ENCODE measurements at regions not wholly inside any gene's neighbourhood (a gene's known extent, or its start where the extent isn't known, plus 50 kb on each side); places are given as distances from the start of the nearest gene placed in this dataset.
A peak's percentile ranks its signal among the peaks of the same experiment; 100 is the strongest.

DNA sequence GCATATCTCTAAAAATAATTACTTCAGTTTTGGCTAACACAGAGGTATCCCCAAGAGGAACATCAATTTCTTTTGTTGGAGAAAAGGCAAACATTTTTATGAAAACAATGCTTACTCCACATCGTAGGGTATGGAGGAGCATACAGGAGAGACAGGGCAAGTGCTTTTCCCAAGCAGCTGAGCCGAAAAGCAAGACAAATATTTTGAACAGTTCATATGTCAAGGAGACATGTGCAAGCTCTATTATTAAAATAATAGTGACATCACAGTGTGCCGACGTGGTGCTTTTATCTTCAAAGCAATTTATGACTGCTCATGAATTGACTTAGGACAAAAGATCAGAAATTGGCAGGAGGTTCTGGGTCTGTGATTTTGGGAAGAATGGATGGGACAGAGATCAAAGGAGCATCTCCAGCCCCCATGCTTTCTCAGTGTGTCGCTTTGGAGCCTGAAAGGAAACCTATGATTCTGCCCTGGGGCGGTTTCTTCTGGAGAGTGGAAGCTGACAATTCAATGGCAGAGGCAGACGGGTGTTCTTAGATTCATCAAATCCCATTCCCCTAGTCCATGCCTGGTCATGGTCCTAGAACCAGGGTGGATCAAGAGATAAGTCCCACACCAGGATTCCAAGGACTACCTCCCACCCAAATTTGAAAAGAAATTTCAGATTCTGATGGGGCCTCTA lies 97.1 kb downstream of the JCAD start:
- Histone ChIP-seq H3K4me1 (peaks cover 5% of the 10 kb centered on the region), H3K27me3 (ENCODE audit: low read depth) (no peaks in the 10 kb centered on the region), H3K9me3 (no peaks in the 10 kb centered on the region), H3K4me3 (no peak overlapping the region), H3K36me3 (replicated peaks) (no peaks in the 10 kb centered on the region)
- peak in 1 of 2 experiments; percentile 66 for DNase-seq (ENCODE audit: low spot score in 2 of 2)
- in situ Hi-C loops (cut with MboI; ENCODE audit: low sequenced_read_pairs) = no loop called here

DNA sequence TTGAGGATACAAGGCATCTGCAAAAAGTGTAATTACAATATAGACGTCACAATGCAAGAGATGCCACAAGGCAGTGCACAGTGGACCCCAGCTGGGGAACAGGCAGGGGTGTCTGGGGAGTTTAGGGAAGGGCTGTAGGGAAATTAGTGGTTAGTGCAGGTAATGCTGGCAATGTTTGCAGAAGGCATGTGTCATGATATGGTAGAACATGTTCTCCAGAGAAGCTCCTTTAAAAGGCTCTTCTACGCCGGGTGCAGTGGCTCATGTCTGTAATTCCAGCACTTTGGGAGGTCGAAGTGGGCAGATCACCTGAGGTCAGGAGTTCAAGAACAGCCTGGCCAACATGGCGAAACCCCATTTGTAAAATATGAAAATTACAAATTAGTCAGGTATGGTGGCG lies 98.0 kb downstream of the JCAD start:
- no peaks in the 10 kb centered on the region for H3K36me3 ChIP-seq (replicated peaks)
- DNase-seq (ENCODE audit: low spot score in 2 of 2) = no peak
- peaks cover 5% of the 10 kb centered on the region for H3K4me1 ChIP-seq
- H3K4me3 ChIP-seq = no peak overlapping the region
- H3K27me3 ChIP-seq (ENCODE audit: low read depth) = no peaks in the 10 kb centered on the region
- no peaks in the 10 kb centered on the region for H3K9me3 ChIP-seq
- in situ Hi-C loops (cut with MboI; ENCODE audit: low sequenced_read_pairs) = no loop called here

DNA sequence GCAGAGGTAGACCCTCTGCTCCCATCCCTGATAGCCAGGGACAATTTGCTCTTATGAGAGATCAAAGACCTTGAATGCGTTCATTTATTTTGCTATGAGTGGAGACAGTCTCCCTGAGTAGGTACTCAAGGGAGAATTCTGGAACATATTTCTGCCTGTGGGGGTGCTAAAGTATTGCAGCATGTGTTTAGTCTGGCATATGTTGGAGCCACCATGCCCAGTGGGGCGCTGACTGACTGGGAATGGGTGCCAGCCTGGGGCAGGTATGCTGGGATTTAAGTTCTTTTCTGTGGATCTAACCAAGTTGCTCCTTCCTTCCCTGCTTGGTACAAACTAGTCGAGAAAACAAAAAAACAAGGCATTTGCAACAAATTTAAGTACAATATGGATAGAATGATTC lies 99.1 kb downstream of the JCAD start:
- no peak for DNase-seq (ENCODE audit: low spot score in 2 of 2)
- Histone ChIP-seq H3K9me3 (no peaks in the 10 kb centered on the region), H3K27me3 (ENCODE audit: low read depth) (no peaks in the 10 kb centered on the region), H3K4me3 (no peak overlapping the region), H3K4me1 (peaks cover 5% of the 10 kb centered on the region), H3K36me3 (replicated peaks) (no peaks in the 10 kb centered on the region)
- in situ Hi-C loops (cut with MboI; ENCODE audit: low sequenced_read_pairs) = no loop called here

DNA sequence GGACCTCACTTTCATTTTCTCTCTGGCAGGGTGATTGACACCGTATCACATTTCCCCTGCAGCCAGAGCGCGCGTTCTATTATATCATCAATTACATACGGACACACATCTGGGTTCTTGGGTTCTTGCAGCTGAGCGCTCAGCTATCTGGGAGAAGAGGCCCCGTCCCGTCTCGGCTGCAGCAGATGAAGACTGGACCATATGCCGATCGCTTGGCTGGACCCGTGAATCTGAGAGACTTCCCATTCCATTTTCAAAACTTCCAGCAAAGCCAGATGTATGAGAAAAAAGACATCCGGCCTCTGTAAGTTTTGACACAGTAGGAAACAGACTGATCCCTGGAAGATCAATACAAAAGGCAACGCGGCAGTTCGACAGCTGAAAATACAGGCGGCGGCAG lies 99.8 kb downstream of the JCAD start:
- in situ Hi-C loops (cut with MboI; ENCODE audit: low sequenced_read_pairs) = no loop called here
- DNase-seq (ENCODE audit: low spot score in 2 of 2) = no peak
- Histone ChIP-seq H3K27me3 (ENCODE audit: low read depth) (no peaks in the 10 kb centered on the region), H3K4me3 (no peak overlapping the region), H3K9me3 (no peaks in the 10 kb centered on the region), H3K36me3 (replicated peaks) (no peaks in the 10 kb centered on the region), H3K4me1 (peaks cover 5% of the 10 kb centered on the region)

DNA sequence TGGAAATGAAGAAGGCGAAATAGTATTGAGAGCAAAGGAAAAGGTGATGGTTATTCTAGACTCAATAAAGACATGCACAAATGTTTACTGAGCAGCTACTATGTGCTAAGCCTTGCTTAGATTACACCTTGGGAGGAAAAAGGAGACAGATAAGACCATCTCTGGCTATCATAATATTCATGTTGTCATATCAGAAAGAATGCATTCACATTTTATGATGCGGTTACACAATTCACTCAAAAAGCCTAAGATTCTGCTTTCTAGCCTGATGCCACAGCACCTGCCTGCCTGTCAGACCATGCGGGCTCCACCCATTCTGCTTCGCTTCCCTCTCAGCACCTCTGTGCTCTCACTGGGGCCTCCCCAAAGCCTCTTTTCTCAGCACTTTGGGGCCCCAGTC lies 100.9 kb downstream of the JCAD start:
- Histone ChIP-seq H3K36me3 (replicated peaks) (no peaks in the 10 kb centered on the region), H3K27me3 (ENCODE audit: low read depth) (no peaks in the 10 kb centered on the region), H3K9me3 (no peaks in the 10 kb centered on the region), H3K4me3 (no peak overlapping the region), H3K4me1 (peaks cover 5% of the 10 kb centered on the region)
- in situ Hi-C loops (cut with MboI; ENCODE audit: low sequenced_read_pairs) = no loop called here
- DNase-seq (ENCODE audit: low spot score in 2 of 2) = no peak

DNA sequence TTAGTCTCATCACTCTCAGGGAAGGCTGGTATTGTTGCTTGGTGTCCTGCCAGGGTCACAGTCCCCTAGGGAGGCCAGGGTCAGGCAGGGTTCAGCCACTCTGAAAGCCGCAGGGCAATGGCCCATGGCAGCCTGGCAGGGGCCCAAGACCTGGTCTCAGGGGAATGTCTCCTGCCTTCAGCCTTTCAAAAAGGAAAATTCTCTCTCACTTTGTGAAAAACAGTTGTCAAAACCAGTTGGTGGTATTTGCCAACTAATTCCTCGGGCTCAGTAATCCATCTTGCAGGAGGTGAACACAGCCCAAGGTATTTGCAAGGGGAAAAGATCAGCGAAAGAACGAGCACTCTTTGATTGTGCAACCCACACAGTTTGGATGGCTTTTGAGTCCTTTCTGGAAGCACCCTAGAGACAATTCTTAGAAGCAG lies 101.5 kb downstream of the JCAD start:
- in situ Hi-C loops (cut with MboI; ENCODE audit: low sequenced_read_pairs) = no loop called here
- H3K27me3 ChIP-seq (ENCODE audit: low read depth) = no peaks in the 10 kb centered on the region
- DNase-seq (ENCODE audit: low spot score in 2 of 2) = peak in 1 of 2 experiments; percentile 20

DNA sequence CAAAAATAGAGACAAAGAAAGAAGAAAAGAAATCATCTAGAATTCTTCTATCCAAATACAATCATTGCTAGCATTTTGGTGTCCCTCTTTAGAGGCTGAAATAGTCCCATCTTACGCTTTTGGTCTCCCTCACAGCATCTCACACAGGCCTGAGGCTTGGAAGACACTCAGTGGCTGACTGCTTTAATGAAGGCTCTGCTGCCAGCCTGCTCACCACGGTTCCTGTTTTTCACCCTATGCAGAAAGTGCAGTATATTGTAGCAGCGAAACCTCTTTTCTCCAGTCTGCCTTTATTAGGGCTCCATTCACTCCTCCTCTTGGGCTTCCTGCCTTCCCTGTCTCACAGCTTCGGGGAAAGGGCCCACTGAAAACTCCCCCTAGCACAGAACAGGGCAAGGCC lies 102.2 kb downstream of the JCAD start:
- Histone ChIP-seq H3K27me3 (ENCODE audit: low read depth) (no peaks in the 10 kb centered on the region), H3K4me1 (peaks cover 5% of the 10 kb centered on the region), H3K4me3 (no peak overlapping the region), H3K36me3 (replicated peaks) (no peaks in the 10 kb centered on the region), H3K9me3 (no peaks in the 10 kb centered on the region)
- no peak for DNase-seq (ENCODE audit: low spot score in 2 of 2)
- in situ Hi-C loops (cut with MboI; ENCODE audit: low sequenced_read_pairs) = no loop called here

More for the DNA sequence above, 101.5 kb downstream of the JCAD start:
- Histone ChIP-seq H3K36me3 (replicated peaks) (no peaks in the 10 kb centered on the region), H3K4me1 (peaks cover 5% of the 10 kb centered on the region), H3K9me3 (no peaks in the 10 kb centered on the region), H3K4me3 (no peak overlapping the region)

DNA sequence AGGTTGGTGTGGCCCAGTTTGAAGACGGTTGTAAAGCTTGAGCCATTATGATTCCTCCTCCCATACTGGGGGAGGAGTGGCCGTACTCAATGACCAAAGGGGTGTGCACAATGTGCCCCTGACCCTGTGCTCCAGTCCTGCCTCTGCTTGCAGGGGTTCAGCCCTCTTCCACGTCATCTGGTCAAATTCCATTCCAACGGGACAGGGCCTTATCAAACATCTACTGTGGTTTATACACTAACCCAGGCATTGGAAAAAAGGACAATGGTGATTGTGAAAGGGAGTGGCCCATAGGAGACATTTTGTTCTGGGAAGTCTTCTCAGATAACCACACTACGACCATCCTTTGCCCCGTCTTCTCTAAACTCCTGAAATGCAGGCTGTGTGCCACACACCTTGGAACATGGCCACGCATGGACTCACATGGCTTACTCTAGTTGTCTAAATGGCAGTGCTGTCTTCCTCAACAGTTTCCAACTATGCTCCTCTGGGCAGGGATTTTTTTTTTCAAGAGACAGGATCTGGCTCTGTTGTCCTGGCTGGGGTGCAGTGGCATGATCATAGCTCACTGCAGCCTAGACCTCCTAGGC lies 103.0 kb downstream of the JCAD start:
- Histone ChIP-seq H3K9me3 (no peaks in the 10 kb centered on the region), H3K27me3 (ENCODE audit: low read depth) (no peaks in the 10 kb centered on the region), H3K4me3 (no peak overlapping the region), H3K36me3 (replicated peaks) (no peaks in the 10 kb centered on the region), H3K4me1 (no peaks in the 10 kb centered on the region)
- DNase-seq (ENCODE audit: low spot score in 2 of 2) = no peak
- in situ Hi-C loops (cut with MboI; ENCODE audit: low sequenced_read_pairs) = no loop called here

DNA sequence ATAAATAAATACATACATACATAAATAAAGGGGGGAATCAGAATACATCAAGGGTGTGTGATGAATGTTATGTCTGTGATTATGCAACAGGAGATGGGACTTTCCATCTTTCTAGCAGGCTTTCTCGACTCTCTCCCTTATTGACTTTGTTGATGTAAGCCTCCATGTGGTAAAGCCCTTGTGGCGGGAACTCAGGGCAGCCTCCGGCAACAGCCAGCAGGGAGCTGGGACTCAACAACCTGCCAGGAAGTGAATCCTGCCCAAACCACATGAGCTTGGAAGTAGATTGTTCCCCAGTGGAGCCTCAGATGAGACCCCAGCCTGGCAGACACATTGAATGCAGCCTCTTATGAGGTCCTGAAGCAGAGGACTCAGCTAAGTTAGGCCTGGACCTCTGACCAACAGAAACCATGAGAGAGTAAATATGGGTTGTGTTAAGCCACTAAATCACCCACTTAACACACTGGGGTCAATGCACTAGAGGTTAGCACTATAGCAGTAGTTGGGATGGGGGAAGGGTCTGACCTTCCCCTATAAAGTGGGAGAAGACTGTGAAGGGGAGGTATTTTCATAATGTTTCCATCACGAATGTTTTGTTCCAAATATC lies 104.0 kb downstream of the JCAD start:
- no peaks in the 10 kb centered on the region for H3K4me1 ChIP-seq
- H3K9me3 ChIP-seq = no peaks in the 10 kb centered on the region
- no peak for DNase-seq (ENCODE audit: low spot score in 2 of 2)
- H3K27me3 ChIP-seq (ENCODE audit: low read depth) = no peaks in the 10 kb centered on the region
- H3K4me3 ChIP-seq = no peak overlapping the region
- in situ Hi-C loops (cut with MboI; ENCODE audit: low sequenced_read_pairs) = no loop called here
- no peaks in the 10 kb centered on the region for H3K36me3 ChIP-seq (replicated peaks)

DNA sequence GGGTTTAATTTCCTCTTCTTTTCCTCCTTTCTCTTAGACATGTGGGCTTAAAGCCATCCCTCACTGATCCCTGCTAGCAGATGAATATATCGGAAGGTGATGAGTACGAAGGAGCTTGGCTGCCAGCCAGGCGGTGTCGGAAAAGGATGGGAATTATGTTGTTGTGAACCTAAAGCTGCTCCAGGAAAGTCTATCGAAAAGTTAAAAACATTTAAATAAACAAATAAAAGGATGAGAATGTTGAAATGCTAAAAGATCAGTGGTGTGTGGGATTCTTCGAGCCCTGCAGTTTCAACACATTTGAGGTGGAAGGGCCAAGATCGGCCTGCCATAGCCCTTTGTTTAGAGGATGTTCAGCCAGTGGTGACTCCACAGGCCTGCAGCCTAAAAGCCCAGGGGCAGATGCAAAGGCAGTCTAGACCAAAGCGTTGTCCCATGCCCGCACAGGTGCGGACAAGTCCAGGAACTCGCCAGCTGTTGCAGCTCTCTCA lies 107.9 kb downstream of the JCAD start:
- DNase-seq (ENCODE audit: low spot score in 2 of 2) = no peak
- in situ Hi-C loops (cut with MboI; ENCODE audit: low sequenced_read_pairs) = no loop called here
- Histone ChIP-seq H3K4me1 (no peaks in the 10 kb centered on the region), H3K9me3 (no peaks in the 10 kb centered on the region), H3K36me3 (replicated peaks) (no peaks in the 10 kb centered on the region), H3K4me3 (no peak overlapping the region), H3K27me3 (ENCODE audit: low read depth) (no peaks in the 10 kb centered on the region)

DNA sequence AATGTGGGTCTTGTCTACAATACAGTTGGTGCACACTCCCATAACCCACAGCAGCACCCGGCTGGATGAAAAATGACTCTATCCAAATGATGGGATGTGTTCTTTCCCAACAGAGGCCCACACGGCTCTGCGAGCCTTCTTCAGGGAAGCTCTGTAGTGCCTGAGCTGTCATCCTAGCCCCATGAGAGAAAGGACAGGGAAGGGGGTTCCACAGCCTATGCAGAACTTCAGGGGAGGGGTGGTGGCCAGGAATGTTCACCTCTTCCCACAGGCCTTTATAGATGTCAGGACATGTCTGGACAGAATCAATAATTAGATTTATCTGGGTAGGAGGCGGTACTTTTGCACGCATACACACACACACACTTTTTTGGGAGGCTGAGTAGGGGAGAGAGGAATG lies 109.0 kb downstream of the JCAD start:
- in situ Hi-C loops (cut with MboI; ENCODE audit: low sequenced_read_pairs) = no loop called here
- Histone ChIP-seq H3K4me3 (no peak overlapping the region), H3K27me3 (ENCODE audit: low read depth) (no peaks in the 10 kb centered on the region), H3K4me1 (no peaks in the 10 kb centered on the region), H3K36me3 (replicated peaks) (no peaks in the 10 kb centered on the region), H3K9me3 (no peaks in the 10 kb centered on the region)
- DNase-seq (ENCODE audit: low spot score in 2 of 2) = no peak

DNA sequence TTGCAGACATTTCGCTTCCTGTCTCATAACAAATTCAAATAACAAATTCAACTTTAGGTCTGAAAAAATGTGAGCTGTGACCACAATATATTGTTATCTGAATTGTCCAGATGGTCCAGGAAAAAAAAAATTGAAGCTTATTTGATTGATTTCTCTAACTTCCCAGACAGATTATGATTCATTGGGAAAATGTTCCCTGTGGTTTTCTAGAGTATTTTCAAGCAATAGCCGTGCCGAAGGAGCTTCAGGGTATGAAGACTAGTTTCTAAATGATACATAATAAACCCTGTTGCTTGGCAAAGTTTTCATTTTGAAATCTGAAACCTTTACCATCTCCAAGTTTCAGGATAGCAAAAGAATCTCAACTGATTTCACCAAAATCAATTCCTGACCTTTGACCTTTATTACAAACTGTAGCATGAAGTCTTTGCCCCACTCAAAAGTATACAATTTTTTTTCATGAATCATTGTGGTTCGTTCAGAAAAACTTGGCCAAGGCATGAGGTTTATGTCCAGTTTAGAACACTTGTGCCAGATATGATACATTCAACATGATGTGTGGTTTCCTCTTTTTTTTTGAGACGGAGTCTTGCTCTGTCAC lies 109.9 kb downstream of the JCAD start:
- no peaks in the 10 kb centered on the region for H3K36me3 ChIP-seq (replicated peaks)
- no peaks in the 10 kb centered on the region for H3K9me3 ChIP-seq
- no peak overlapping the region for H3K4me3 ChIP-seq
- H3K4me1 ChIP-seq = no peaks in the 10 kb centered on the region
- no peaks in the 10 kb centered on the region for H3K27me3 ChIP-seq (ENCODE audit: low read depth)
- no peak for DNase-seq (ENCODE audit: low spot score in 2 of 2)
- in situ Hi-C loops (cut with MboI; ENCODE audit: low sequenced_read_pairs) = no loop called here

DNA sequence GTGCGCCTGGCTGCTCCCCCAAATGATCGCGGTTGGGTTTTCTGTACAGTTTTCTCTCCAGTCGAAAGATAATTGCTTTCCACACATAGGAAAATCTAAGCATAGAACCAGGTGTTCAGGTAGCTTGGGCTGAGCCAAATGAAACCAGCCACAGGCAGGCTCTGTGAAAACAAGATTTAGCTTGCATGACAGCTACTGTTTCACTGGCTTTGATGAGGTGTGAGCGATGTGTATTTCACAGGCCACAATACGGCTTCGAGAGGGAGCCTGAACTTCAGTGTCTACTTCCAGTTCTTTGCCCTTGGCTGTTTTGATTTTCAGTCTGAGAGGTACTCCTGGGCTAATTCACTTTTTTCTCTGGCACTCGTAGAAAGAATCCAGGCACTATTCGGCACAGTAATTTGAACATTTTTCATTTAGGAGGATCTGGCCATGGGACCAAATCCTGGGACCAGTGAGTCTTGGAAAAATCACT lies 110.5 kb downstream of the JCAD start:
- Histone ChIP-seq H3K4me3 (no peak overlapping the region), H3K36me3 (replicated peaks) (no peaks in the 10 kb centered on the region), H3K27me3 (ENCODE audit: low read depth) (no peaks in the 10 kb centered on the region), H3K9me3 (no peaks in the 10 kb centered on the region), H3K4me1 (no peaks in the 10 kb centered on the region)
- DNase-seq (ENCODE audit: low spot score in 2 of 2) = no peak
- in situ Hi-C loops (cut with MboI; ENCODE audit: low sequenced_read_pairs) = no loop called here

DNA sequence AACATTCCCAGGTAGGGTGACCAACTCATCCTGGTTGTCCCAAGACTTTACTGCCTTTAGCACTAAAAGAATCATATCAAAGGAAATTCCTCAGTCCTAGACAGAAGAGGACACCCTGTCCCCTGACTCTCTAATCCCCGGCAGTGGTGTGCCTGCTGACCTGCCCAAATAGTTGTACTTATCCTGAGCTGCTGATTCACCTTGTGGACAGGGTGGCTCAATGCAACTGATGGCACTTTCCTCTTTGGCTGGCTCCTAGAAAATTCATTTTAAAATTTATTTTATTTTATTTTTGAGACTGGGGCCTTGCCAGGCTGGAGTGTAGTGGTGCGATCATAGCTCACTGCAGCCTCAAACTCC lies 111.7 kb downstream of the JCAD start:
- no peaks in the 10 kb centered on the region for H3K4me1 ChIP-seq
- H3K36me3 ChIP-seq (replicated peaks) = no peaks in the 10 kb centered on the region
- no peak for DNase-seq (ENCODE audit: low spot score in 2 of 2)
- no peak overlapping the region for H3K4me3 ChIP-seq
- in situ Hi-C loops (cut with MboI; ENCODE audit: low sequenced_read_pairs) = no loop called here
- no peaks in the 10 kb centered on the region for H3K9me3 ChIP-seq
- H3K27me3 ChIP-seq (ENCODE audit: low read depth) = no peaks in the 10 kb centered on the region

Measured in HAP-1 (cell line).